Lower lobe of right lung (tissue), 2 donors: ENCODE measurements at regions not wholly inside any gene's neighbourhood (a gene's known extent, or its start where the extent isn't known, plus 50 kb on each side); places are given as distances from the start of the nearest gene placed in this dataset.

Source experiments
- ATAC-seq, 2 donors: fragments of 200-7000 bp; cut with Tn5 transposase; one replicate each; pipeline ENCODE4 v1.9.1; 2020 to 2022; ENCODE audit warnings: mild to moderate bottlenecking in 2 of 2, moderate library complexity in 2 of 2
- DNase-seq: peaks from one replicate; pipeline ENCODE4 v3.0.0-alpha.2; 2020
- H3K27ac ChIP-seq: fragments of 200-600 bp; one replicate; pipeline ENCODE4 v1.8.0; 2022
- H3K27me3 ChIP-seq: fragments of 200-600 bp; one replicate; pipeline ENCODE4 v1.8.0; 2022; ENCODE audit warnings: low read depth
- H3K36me3 ChIP-seq: fragments of 200-600 bp; one replicate; pipeline ENCODE4 v1.8.0; 2022; ENCODE audit warnings: mild to moderate bottlenecking
- H3K4me1 ChIP-seq: fragments of 200-600 bp; one replicate; pipeline ENCODE4 v1.8.0; 2022
- H3K4me3 ChIP-seq: fragments of 200-600 bp; one replicate; pipeline ENCODE4 v1.8.0; 2022; ENCODE audit warnings: mild to moderate bottlenecking
- H3K9me3 ChIP-seq: fragments of 200-600 bp; one replicate; pipeline ENCODE4 v1.8.0; 2022
- intact Hi-C: fragments of 100-400 bp; cut with DNase I; formaldehyde crosslinking; loops from one replicate; pipeline ENCODE4 v1.11.0; 2022
- TF ChIP-seq, protein P1 (sequence below): fragments of 200-600 bp; IDR thresholded peaks from one replicate; pipeline ENCODE4 v1.8.0; 2022; ENCODE audit warnings: antibody characterized with exemption, mild to moderate bottlenecking
- donor health status: DM: no; HTN: yes; CAD: no; lungs with severe emphysema.

DNA sequence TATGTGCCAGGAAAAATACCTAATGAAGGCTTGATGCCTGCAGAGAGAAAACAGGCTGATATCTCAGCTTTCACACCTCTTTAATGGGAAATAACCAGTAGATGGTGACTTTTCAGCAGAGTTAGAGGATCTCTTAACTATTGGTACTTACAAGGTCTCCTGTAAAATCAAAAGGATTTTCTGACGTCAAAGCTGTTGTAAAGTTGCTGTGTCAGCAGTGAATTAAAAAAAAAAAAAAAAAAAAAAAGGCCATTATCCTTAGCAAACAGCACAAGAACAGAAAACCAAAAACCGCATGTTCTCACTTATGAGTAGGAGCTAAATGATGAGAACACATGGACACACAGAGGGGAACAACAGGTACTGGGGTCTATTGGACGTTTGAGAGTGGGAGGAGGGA is 349.1 kb downstream of the AMY1C start:
- TF ChIP-seq, protein P1, sequence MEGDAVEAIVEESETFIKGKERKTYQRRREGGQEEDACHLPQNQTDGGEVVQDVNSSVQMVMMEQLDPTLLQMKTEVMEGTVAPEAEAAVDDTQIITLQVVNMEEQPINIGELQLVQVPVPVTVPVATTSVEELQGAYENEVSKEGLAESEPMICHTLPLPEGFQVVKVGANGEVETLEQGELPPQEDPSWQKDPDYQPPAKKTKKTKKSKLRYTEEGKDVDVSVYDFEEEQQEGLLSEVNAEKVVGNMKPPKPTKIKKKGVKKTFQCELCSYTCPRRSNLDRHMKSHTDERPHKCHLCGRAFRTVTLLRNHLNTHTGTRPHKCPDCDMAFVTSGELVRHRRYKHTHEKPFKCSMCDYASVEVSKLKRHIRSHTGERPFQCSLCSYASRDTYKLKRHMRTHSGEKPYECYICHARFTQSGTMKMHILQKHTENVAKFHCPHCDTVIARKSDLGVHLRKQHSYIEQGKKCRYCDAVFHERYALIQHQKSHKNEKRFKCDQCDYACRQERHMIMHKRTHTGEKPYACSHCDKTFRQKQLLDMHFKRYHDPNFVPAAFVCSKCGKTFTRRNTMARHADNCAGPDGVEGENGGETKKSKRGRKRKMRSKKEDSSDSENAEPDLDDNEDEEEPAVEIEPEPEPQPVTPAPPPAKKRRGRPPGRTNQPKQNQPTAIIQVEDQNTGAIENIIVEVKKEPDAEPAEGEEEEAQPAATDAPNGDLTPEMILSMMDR, result no peak
- no peak for ATAC-seq
- H3K4me1 ChIP-seq, result no peaks in the 10 kb centered on the region
- H3K27ac ChIP-seq, result no peak overlapping the region
- no peaks in the 10 kb centered on the region for H3K27me3 ChIP-seq
- H3K36me3 ChIP-seq, result no peaks in the 10 kb centered on the region
- no peak overlapping the region for H3K4me3 ChIP-seq
- intact Hi-C loops, result no loop called here
- no peaks in the 10 kb centered on the region for H3K9me3 ChIP-seq
- no peak for DNase-seq

DNA sequence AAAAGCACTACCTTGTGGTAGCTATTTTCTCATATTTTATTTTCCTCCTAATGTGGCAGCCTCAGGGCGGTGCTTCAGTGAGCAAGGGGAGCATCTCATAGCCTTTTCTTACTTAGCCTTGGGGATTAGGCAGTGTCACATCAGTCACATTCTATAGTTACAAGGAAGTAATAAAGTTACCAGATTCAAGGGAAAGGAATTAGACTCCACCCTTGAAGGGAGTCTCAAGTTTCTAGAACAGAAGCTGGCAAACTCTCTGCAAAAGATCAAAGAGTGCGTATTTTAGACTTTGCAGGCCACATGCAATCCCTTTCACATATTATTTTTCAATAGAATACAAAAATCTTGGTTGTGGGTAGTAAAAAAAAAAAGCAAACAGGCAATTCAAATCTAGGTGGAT is 350.4 kb downstream of the AMY1C start:
- no peak for ATAC-seq
- H3K36me3 ChIP-seq, result no peaks in the 10 kb centered on the region
- intact Hi-C loops, result no loop called here
- H3K4me1 ChIP-seq, result no peaks in the 10 kb centered on the region
- no peak for DNase-seq
- H3K9me3 ChIP-seq, result no peaks in the 10 kb centered on the region
- no peak overlapping the region for H3K27ac ChIP-seq
- TF ChIP-seq, protein P1, result no peak
- no peaks in the 10 kb centered on the region for H3K27me3 ChIP-seq
- no peak overlapping the region for H3K4me3 ChIP-seq

DNA sequence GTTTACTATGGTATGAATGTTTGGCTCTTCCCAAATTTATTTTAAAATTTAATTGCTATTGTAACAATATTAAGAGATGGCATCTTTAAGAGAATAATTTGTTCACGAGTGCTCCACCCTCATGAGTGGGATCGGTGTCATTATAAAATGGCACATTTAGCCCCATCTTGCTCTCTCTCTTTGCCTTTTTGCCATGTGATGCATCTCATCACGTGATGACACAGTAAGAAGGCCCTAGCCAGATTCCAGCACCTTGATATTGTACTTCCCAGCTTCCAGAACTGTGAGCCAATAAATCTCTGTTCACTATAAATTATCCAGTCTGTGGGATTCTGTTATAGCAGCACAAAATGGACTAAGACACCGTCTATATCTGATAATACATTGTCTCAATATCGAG is 355.8 kb downstream of the AMY1C start:
- intact Hi-C loops, result loop anchor here (5.0 kb wide), 1 partner anchor 318 kb away; no protein-coding TSS in a partner anchor
- ATAC-seq, result no peak

DNA sequence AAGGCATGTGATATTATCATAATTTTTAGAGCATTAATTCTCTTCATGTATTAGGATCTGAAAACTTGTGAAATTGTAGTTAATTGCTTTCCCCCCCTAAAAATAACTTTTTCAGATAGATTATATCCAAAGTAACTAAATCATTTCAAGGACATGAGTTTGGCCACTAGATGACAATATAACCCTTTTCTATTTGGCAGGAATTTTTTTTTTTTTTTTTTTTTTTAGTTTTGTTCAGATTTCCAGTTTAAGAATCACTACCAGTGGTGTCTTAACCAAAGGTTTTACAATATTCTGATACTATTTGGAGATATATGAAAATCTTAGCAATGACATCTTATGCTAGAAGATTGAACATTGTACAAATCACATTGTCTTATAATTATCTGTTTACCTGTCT is 370.8 kb downstream of the AMY1C start:
- DNase-seq, result no peak
- no peak overlapping the region for H3K27ac ChIP-seq
- H3K4me1 ChIP-seq, result no peaks in the 10 kb centered on the region
- H3K27me3 ChIP-seq, result no peaks in the 10 kb centered on the region
- intact Hi-C loops, result no loop called here
- H3K36me3 ChIP-seq, result no peaks in the 10 kb centered on the region
- ATAC-seq, result no peak
- TF ChIP-seq, protein P1, result no peak
- no peak overlapping the region for H3K4me3 ChIP-seq
- H3K9me3 ChIP-seq, result no peaks in the 10 kb centered on the region

More for the DNA sequence above, 355.8 kb downstream of the AMY1C start:
- no peak for DNase-seq
- TF ChIP-seq, protein P1, result no peak
- Histone ChIP-seq H3K4me3 (no peak overlapping the region), H3K27ac (no peak overlapping the region), H3K27me3 (no peaks in the 10 kb centered on the region), H3K36me3 (no peaks in the 10 kb centered on the region), H3K9me3 (no peaks in the 10 kb centered on the region), H3K4me1 (no peaks in the 10 kb centered on the region)

DNA sequence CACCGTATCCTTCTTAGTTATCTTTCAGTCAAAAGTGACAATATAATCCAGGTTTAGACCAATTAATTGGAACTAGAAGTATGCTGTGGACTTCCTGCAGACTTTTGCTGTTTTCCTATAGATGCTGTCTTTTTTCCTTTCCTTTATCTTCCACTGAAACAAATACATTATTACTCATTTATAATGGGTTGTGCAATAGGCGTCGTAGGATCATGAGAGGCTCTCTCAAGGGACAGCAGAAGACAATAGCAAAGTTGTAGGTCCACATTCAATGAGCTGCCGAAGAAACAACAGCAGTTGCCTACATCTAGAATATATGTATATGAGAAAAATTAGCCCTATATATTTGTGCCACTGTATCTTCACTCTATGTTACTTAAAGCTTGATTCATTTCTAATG is 371.6 kb downstream of the AMY1C start:
- no peaks in the 10 kb centered on the region for H3K9me3 ChIP-seq
- TF ChIP-seq, protein P1, result no peak
- H3K4me1 ChIP-seq, result no peaks in the 10 kb centered on the region
- DNase-seq, result no peak
- no peak overlapping the region for H3K27ac ChIP-seq
- no peak for ATAC-seq
- H3K36me3 ChIP-seq, result no peaks in the 10 kb centered on the region
- H3K4me3 ChIP-seq, result no peak overlapping the region
- H3K27me3 ChIP-seq, result no peaks in the 10 kb centered on the region
- intact Hi-C loops, result no loop called here

DNA sequence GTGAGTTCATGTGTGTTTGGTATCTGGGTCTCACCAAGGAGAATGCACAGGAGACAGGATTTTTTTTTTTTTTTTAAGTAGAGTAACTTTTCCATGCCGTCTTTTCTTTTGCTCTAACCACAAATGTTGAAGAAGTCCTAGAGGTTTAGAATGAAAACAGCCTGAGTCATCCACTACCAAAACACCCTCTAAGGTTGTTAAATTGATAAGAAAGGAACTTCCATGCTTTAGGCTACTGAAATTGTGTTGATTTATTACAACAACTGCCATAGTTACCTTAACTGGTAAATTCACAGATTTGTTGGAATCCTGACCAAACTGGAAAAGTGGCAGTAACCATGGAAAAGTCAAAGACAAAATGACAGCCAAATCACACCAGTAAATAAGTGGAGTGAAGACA is 375.6 kb downstream of the AMY1C start:
- Histone ChIP-seq H3K27me3 (no peaks in the 10 kb centered on the region), H3K36me3 (no peaks in the 10 kb centered on the region), H3K9me3 (no peaks in the 10 kb centered on the region), H3K27ac (no peak overlapping the region), H3K4me3 (no peak overlapping the region), H3K4me1 (no peaks in the 10 kb centered on the region)
- DNase-seq (no peak), ATAC-seq (no peak)
- intact Hi-C loops, result no loop called here
- TF ChIP-seq, protein P1, result no peak
